Stimulated activated CD4-positive, alpha-beta T cell treated with anti-CD3 and anti-CD28 coated beads, Interleukin-4, amount 100 ng/mL, for 1 hour (primary cell): ENCODE measurements at regions not wholly inside any gene's neighbourhood (a gene's known extent, or its start where the extent isn't known, plus 50 kb on each side); places are given as distances from the start of the nearest gene placed in this dataset.

Source experiments
- DNase-seq: peaks from one replicate; pipeline ENCODE4 v3.0.0-alpha.2; 2020

- no peak for DNase-seq
Measured at GRCh38 chr2:23131066-23131575, 253.9 kb upstream of the KLHL29 start.

GRCh38 chr2:23132000-23132399 is 253.0 kb upstream of the KLHL29 start:
- DNase-seq, result no peak

DNA sequence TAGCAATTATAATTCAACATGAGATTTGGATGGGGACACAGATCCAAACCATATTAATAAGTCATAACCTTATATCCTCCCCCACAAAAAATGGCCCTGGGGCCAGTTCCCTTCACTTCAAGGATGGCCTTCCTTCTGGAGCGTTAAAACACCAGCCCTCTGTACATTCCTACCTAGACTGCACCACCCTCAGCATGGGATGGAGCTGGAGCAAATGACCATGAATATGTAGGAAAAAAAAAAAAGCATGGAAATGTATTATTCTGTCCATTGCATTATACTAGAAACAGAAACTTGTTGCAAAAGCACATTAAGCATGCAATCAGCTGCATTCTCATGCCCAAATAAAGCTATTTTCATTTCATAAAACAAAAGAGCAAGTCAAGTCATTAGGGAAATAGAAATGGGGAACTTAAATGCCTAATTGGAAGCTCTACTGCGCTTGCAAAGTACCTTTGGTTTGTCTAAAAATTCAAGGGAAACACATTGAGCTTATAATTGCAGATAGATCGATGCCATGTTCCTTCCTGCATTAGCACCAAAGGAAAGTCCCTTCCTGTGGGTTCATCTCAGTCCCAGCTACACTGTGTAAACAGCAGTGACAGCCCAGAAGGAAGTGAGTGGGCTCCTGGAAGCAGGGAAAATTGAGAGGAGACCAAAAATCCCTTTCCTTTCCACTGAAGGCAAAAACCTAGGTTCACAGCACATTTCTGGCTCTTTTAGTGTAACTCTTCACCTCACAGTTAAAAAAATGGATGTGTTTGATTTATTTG is 252.0 kb upstream of the KLHL29 start:
- DNase-seq, result no peak

DNA sequence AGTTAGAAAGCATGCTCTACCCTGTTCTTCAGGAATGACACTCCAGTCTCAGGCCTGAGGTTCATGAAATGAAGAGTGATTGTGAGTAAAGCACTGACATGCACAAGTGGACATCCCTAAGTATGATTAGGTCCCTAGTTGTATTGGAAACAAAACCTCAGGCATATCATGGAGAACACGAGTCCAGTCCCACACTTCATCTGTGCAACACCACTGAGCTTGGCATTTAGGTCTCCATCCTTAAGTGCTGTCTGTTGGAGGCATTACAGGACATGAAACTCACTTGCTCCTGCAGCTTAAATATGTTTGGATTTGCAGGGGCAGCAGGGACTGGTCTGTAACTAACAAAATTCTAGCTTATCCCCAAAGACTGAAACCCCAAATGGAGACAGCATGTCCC is 250.3 kb upstream of the KLHL29 start:
- no peak for DNase-seq

- no peak for DNase-seq
Measured at GRCh38 chr2:23135481-23136100, 249.4 kb upstream of the KLHL29 start.

- DNase-seq, result no peak
Measured at GRCh38 chr2:23137166-23137565, 247.8 kb upstream of the KLHL29 start.

DNA sequence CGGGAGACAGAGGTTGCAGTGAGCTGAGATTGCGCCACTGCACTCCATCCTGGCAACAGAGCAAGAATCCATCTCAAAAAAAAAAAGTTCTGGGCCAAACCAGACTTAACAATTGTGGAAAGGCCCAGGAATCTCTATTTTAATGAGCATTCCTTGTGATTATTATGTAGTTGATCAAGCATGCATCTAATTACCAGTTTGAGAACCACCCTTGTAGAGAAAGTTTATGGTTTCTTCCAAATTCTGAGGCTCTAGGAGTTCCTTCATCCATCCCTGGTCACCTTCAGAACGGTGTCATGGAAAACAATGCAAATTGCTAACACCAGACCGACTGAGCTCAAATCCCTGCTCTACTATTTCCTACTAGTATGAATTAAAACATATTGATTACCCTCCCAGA is 246.3 kb upstream of the KLHL29 start:
- no peak for DNase-seq

- no peak for DNase-seq
Measured at GRCh38 chr2:23145460-23145859, 239.5 kb upstream of the KLHL29 start.

DNA sequence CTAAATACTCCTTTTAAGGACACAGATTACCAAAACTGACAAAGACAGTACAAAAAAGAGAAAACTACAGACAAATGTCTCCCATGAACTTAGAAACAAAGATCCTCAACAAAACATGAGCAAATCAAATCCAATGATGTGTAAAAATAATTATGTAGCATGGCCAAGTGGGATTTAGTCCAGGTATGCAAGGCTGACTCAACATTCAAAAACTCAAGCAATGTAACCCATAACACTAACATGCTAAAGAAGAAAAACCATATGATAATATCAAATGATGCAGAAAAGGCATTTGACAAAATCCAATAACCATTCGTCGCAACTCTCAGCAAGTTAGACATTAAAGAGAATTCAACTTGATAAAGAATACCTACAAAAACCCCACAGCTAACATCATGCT is 239.0 kb upstream of the KLHL29 start:
- no peak for DNase-seq

DNA sequence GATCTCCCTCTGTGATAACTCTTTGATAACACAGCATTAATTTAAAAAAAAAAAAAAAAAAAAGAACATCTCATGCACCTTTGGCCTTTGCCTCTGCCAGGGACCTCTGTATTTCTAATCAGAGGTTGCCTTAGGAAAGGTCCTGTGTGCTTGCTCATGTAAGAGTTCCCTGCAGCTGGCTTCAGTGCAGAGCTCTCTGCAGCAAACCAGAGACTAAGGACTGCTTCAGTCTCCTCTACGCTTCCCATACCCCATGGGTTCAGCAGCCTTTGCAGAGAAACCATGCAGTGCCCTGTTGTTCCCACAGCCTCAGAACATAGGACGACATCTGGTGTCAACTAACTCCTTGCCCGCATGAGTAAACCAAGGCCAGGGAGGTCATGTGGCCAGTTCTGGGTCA is 236.6 kb upstream of the KLHL29 start:
- DNase-seq, result no peak

- DNase-seq, result no peak
Measured at GRCh38 chr2:23149777-23150176, 235.2 kb upstream of the KLHL29 start.

- no peak for DNase-seq
Measured at GRCh38 chr2:23153484-23153883, 231.5 kb upstream of the KLHL29 start.

DNA sequence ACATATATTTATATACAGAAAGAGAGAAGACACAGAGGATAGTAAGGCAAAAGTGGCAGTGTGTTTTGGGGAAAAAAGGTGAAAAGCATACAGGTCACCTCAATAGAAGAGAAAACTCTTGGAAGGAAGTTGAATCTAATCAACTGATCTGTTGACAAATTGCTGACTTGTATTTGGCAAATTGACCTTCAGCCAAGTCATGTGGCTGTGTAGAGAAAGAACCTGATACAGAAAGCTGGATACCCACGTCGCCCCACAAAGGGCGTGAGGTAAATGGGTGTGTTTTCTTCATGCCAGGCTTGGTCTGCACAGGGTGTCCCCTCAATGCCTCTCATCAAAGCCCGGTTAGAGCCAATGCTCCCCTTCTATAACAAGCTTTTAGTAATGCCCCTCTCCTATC is 230.0 kb upstream of the KLHL29 start:
- no peak for DNase-seq

DNA sequence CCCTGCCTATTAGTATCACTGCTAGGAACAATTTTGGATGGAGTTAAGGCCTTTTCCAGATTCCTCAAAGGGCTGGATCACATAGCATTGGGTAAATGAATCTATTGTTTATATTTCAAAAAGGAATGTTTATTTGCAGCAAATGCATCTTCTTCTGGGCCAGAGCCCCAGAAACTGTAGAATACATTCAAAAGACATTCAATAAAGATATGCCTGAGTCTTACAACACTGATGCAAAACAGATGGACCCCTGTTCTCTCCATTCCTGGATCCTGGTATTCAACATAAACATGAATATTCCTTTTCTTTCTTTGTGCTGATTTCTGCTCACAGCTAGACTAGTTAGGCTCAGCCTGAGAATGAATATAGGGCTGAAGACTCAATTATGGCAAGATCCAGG is 227.2 kb upstream of the KLHL29 start:
- DNase-seq, result no peak

GRCh38 chr2:23158306-23158705 is 226.7 kb upstream of the KLHL29 start:
- no peak for DNase-seq

DNA sequence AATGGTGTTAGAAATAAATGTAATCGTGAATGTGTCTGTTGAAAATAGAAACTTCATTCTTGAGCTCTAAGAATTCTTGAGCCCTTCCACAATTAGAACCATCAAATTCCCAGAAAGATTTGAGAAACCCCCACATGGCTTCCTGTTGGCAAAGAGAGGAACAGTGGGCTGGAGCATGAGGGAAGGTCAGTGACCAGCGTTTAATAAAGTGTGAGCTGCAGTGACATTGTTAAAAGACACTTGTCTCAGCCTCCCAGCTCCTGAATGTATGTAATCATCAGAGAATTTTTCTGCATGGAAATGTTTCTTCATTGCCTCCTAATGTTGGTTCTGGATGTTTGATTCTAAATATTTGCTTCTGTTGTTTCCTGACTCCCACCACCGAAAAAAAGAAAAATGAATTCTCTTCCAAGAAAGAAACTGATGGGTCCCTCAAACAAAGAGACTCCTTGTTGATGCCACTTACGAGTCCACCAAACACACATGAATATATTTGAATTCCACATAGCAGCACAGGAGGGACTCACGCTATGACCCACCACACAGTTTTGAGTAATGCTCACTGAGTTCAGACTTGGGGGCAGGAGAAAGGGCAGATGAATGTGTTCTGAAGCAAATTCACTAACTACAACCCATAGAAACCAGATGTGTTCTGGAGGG is 225.1 kb upstream of the KLHL29 start:
- DNase-seq, result no peak

- no peak for DNase-seq
Measured at GRCh38 chr2:23164173-23164572, 220.8 kb upstream of the KLHL29 start.

- DNase-seq, result no peak
Measured at GRCh38 chr2:23169896-23170295, 215.1 kb upstream of the KLHL29 start.

DNA sequence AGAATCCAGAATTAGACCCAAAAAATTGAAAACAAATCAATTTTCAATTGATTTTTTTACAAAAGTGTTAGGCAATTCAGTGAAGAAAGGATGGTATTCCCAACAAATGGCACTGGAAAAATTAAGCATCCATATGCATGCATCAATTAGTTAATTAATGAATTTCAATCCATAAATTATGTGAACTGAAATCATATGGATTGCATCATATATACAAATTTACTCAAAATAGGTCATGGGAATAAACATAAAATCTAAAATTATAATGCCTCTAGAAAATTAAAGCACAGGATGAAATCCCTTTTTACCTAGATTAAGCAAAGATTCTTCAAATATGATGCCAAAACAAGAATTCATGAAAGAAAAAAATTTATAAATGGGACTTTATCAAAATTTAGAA is 213.9 kb upstream of the KLHL29 start:
- DNase-seq, result no peak

- no peak for DNase-seq
Measured at GRCh38 chr2:23178396-23178795, 206.6 kb upstream of the KLHL29 start.

GRCh38 chr2:23183733-23184132 is 201.2 kb upstream of the KLHL29 start:
- DNase-seq, result no peak

- DNase-seq, result no peak
Measured at GRCh38 chr2:23198316-23199114, 186.5 kb upstream of the KLHL29 start.
